MM.1S (cell line): ENCODE measurements at regions not wholly inside any gene's neighbourhood (a gene's known extent, or its start where the extent isn't known, plus 50 kb on each side); places are given as distances from the start of the nearest gene placed in this dataset.
"Not testable (repeated sequence)": the region's sequence is repeated elsewhere in the genome, so short reads cannot be mapped to it uniquely, and the experiment has no call there.

ENCODE experiments used
- DNase-seq: peaks from one replicate; pipeline ENCODE4 v3.0.0-alpha.2; 2015
- H2AFZ ChIP-seq: fragments of 300-600 bp; sonication (generic); 2 replicates; pipeline ENCODE4 v1.6.0; 2016; ENCODE audit warnings: antibody characterized with exemption, low read length
- H3F3A ChIP-seq: fragments of 300-600 bp; sonication (generic); 2 replicates; pipeline ENCODE4 v1.6.1; 2016; ENCODE audit warnings: mild to moderate bottlenecking, antibody characterized with exemption, low read length, moderate library complexity, mixed read lengths; ENCODE audit not compliant: insufficient read depth
- H3K27ac ChIP-seq: fragments of 300-600 bp; sonication (generic); 2 replicates; pipeline ENCODE4 v1.5.1; 2016; ENCODE audit warnings: mild to moderate bottlenecking, low read length
- H3K27me3 ChIP-seq: fragments of 300-600 bp; sonication (generic); replicated peaks from 2 replicates; pipeline ENCODE4 v1.6.0; 2016; ENCODE audit warnings: low read length; ENCODE audit not compliant: insufficient read depth
- H3K36me3 ChIP-seq: fragments of 300-600 bp; sonication (generic); replicated peaks from 2 replicates; pipeline ENCODE4 v1.6.1; 2016; ENCODE audit warnings: mild to moderate bottlenecking, low read length, mixed read lengths; ENCODE audit not compliant: insufficient read depth
- H3K4me1 ChIP-seq: fragments of 300-600 bp; sonication (generic); 2 replicates; pipeline ENCODE4 v1.6.1; 2016; ENCODE audit warnings: low read length, mixed read lengths
- H3K4me2 ChIP-seq: fragments of 300-600 bp; sonication (generic); 2 replicates; pipeline ENCODE4 v1.6.0; 2016; ENCODE audit warnings: low read depth, low read length
- H3K4me3 ChIP-seq: fragments of 300-600 bp; sonication (generic); 2 replicates; pipeline ENCODE4 v1.5.1; 2016; ENCODE audit warnings: low read length, mixed read lengths
- H3K79me2 ChIP-seq: fragments of 300-600 bp; sonication (generic); 2 replicates; pipeline ENCODE4 v1.6.1; 2016; ENCODE audit warnings: mixed run types, low read length, mixed read lengths
- H3K9ac ChIP-seq: fragments of 300-600 bp; sonication (generic); 2 replicates; pipeline ENCODE4 v1.6.1; 2016; ENCODE audit warnings: low read length, mixed read lengths
- H3K9me2 ChIP-seq: fragments of 300-600 bp; sonication (generic); replicated peaks from 2 replicates; pipeline ENCODE4 v1.6.1; 2016; ENCODE audit warnings: mild to moderate bottlenecking, low read length, mixed read lengths; ENCODE audit not compliant: insufficient read depth
- H3K9me3 ChIP-seq: fragments of 300-600 bp; sonication (generic); replicated peaks from 2 replicates; pipeline ENCODE4 v1.6.1; 2016; ENCODE audit warnings: mild to moderate bottlenecking, low read length, mixed read lengths; ENCODE audit not compliant: insufficient read depth
- H4K20me1 ChIP-seq: fragments of 300-600 bp; sonication (generic); 2 replicates; pipeline ENCODE4 v1.6.1; 2016; ENCODE audit warnings: mild to moderate bottlenecking, low read length, moderate library complexity, mixed read lengths; ENCODE audit not compliant: insufficient read depth
- CTCF ChIP-seq: fragments of 300-600 bp; sonication (generic); IDR thresholded peaks from 2 replicates; pipeline ENCODE4 v1.5.1; 2016; ENCODE audit warnings: antibody characterized with exemption, low read length, mixed read lengths
- EZH2 ChIP-seq: fragments of 300-600 bp; sonication (generic); optimal IDR thresholded peaks from 2 replicates; pipeline ENCODE3; 2017; ENCODE audit warnings: low read depth, mild to moderate bottlenecking, antibody characterized with exemption, low read length, mixed read lengths
- EZH2phosphoT487 ChIP-seq: fragments of 300-600 bp; sonication (generic); IDR thresholded peaks from 2 replicates; pipeline ENCODE4 v1.6.1; 2018; ENCODE audit warnings: antibody characterized with exemption, low read length

- no peaks in the 10 kb centered on the region for H3K79me2 ChIP-seq
- no peak for TF ChIP-seq EZH2phosphoT487
- no peaks in the 10 kb centered on the region for H3K36me3 ChIP-seq
- no peaks in the 10 kb centered on the region for H3K27me3 ChIP-seq
- H2AFZ ChIP-seq = no peak overlapping the region
- H3K27ac ChIP-seq = no peak overlapping the region
- H3K9me2 ChIP-seq = no peaks in the 10 kb centered on the region
- H3K4me3 ChIP-seq = no peak overlapping the region
- H3F3A ChIP-seq = no peaks in the 10 kb centered on the region
- no peaks in the 10 kb centered on the region for H4K20me1 ChIP-seq
- DNase-seq = no peak
- H3K9me3 ChIP-seq = no peaks in the 10 kb centered on the region
- no peak overlapping the region for H3K4me2 ChIP-seq
- no peaks in the 10 kb centered on the region for H3K4me1 ChIP-seq
- H3K9ac ChIP-seq = no peak overlapping the region
These were observed 246.5 kb downstream of the FGF9 start for GRCh38 chr13:21917086-21918015.

DNA sequence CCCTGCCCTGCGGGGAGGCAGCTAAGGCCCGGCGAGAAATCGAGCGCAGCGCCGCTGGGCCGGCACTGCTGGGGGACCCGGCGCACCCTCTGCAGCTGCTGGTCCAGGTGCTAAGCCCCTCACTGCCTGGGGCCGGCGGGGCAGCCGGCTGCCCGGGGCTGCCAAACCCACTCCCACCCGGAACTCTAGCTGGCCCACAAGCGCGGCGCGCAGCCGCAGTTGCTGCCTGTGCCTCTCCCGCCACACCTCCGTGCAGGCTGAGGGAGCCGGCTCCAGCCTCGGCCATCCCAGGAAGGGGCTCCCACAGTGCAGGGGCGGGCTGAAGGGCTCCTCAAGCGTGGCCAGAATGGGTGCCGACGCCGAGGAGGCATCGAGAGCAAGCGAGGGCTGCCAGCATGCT lies 249.9 kb downstream of the FGF9 start:
- not testable (repeated sequence) for H3K4me2 ChIP-seq, H3K9ac ChIP-seq, H3K4me1 ChIP-seq, H3K79me2 ChIP-seq, H2AFZ ChIP-seq, H3K27me3 ChIP-seq, H3K27ac ChIP-seq, H3F3A ChIP-seq, H3K4me3 ChIP-seq, H3K9me3 ChIP-seq, H4K20me1 ChIP-seq, DNase-seq, H3K9me2 ChIP-seq, H3K36me3 ChIP-seq

DNA sequence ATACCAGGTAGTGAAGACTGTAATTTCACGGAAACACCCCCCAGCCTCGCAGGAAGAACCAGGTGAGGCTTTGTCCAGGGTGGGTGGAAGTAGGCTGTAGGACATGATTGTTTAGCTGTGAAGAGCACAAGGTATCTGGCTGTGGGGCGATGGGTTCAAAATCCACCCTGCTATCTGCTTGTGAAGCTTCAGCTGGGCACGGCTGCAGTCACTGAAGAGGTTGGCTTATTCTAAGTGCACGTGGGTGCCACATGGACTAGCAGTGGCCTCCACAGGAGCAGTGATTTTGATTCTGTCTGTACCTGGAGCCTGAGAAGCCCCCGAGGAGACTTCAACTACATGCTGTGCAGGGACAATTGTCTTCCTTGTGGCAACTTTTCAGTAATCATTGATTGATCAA lies 254.1 kb downstream of the FGF9 start:
- Histone ChIP-seq H3F3A (no peaks in the 10 kb centered on the region), H3K4me2 (no peak overlapping the region), H3K27me3 (no peaks in the 10 kb centered on the region), H3K79me2 (no peaks in the 10 kb centered on the region), H3K4me3 (no peak overlapping the region), H3K27ac (no peak overlapping the region), H3K9me3 (no peaks in the 10 kb centered on the region), H3K4me1 (no peaks in the 10 kb centered on the region), H3K36me3 (no peaks in the 10 kb centered on the region), H3K9me2 (no peaks in the 10 kb centered on the region), H4K20me1 (no peaks in the 10 kb centered on the region), H3K9ac (no peak overlapping the region), H2AFZ (no peak overlapping the region)
- no peak for TF ChIP-seq EZH2
- TF ChIP-seq CTCF = no peak
- TF ChIP-seq EZH2phosphoT487 = no peak
- DNase-seq = no peak

DNA sequence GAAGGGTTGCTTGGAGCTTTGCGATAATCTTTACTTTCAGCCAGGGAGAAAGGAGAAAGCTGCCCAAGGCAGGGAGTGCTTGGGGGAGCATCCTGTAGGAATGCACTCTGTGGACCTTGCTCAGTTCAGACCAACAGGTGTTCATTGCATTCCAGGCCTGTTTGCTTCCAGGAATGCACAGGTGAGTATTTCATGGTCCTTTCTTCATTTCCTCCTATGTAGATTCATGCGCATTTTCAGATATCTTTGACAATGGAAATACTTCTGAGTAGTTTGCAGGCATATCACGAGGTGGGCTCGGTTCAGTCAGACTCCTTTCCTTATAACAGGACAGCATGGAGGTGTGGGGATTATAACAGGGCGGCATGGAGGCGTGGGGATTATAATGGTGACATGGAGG lies 254.8 kb downstream of the FGF9 start:
- H2AFZ ChIP-seq = no peak overlapping the region
- no peak overlapping the region for H3K4me2 ChIP-seq
- H3K4me1 ChIP-seq = no peaks in the 10 kb centered on the region
- H3K36me3 ChIP-seq = no peaks in the 10 kb centered on the region
- H3K9me2 ChIP-seq = no peaks in the 10 kb centered on the region
- H3K9ac ChIP-seq = no peak overlapping the region
- no peaks in the 10 kb centered on the region for H3F3A ChIP-seq
- H3K27me3 ChIP-seq = no peaks in the 10 kb centered on the region
- no peaks in the 10 kb centered on the region for H3K9me3 ChIP-seq
- TF ChIP-seq EZH2phosphoT487 = no peak
- no peak for TF ChIP-seq EZH2
- no peaks in the 10 kb centered on the region for H4K20me1 ChIP-seq
- no peaks in the 10 kb centered on the region for H3K79me2 ChIP-seq
- H3K27ac ChIP-seq = no peak overlapping the region
- no peak overlapping the region for H3K4me3 ChIP-seq
- no peak for DNase-seq

DNA sequence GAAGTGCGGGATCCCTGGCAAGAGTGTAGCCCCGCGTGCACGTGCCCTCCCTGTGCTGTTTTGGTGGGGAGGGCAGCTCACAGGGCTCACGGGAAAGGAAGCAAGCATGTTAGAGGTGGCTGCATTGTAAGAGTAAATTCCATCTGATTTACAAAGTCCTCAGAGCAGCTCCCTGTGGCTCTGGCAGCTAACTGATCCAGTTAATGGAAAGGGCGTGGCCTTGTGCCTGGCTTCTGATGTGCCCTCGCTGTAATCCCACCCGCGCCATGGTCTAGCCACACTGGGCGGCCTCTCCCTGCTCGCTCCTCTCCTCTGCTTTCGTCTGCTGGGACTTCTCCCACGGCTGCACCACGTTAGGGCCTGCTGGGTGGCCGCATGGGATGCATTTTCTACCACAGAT lies 258.5 kb downstream of the FGF9 start:
- no peak overlapping the region for H3K9ac ChIP-seq
- H3K9me2 ChIP-seq = no peaks in the 10 kb centered on the region
- H3K4me1 ChIP-seq = no peaks in the 10 kb centered on the region
- no peak for DNase-seq
- no peak overlapping the region for H3K4me2 ChIP-seq
- no peak for TF ChIP-seq CTCF
- no peak for TF ChIP-seq EZH2
- no peak for TF ChIP-seq EZH2phosphoT487
- no peaks in the 10 kb centered on the region for H3K27me3 ChIP-seq
- H2AFZ ChIP-seq = no peak overlapping the region
- H3K79me2 ChIP-seq = no peaks in the 10 kb centered on the region
- H3K4me3 ChIP-seq = no peak overlapping the region
- H3K9me3 ChIP-seq = no peaks in the 10 kb centered on the region
- no peaks in the 10 kb centered on the region for H4K20me1 ChIP-seq
- H3F3A ChIP-seq = no peaks in the 10 kb centered on the region
- no peaks in the 10 kb centered on the region for H3K36me3 ChIP-seq
- no peak overlapping the region for H3K27ac ChIP-seq
